NCI-H1048 (cell line): ENCODE measurements at regions not wholly inside any gene's neighbourhood (a gene's known extent, or its start where the extent isn't known, plus 50 kb on each side); places are given as distances from the start of the nearest gene placed in this dataset.

Experiments used
- DNase-seq: peaks from one replicate; lab custom pipeline; 2025; lab: John Stamatoyannopoulos, UW

- DNase-seq = no peak
Measured at GRCh38 chr11:116557282-116557681, 215.5 kb downstream of the BUD13 start.

- DNase-seq = no peak
Measured at GRCh38 chr11:116556483-116556882, 216.3 kb downstream of the BUD13 start.

GRCh38 chr11:116553482-116553881, 219.3 kb downstream of the BUD13 start:
- DNase-seq = no peak

- no peak for DNase-seq
Measured at GRCh38 chr11:116551576-116551975, 221.2 kb downstream of the BUD13 start.

GRCh38 chr11:116548256-116548655, 224.5 kb downstream of the BUD13 start:
- DNase-seq = no peak

- DNase-seq = no peak
Measured at GRCh38 chr11:116547571-116547970, 225.2 kb downstream of the BUD13 start.

GRCh38 chr11:116545912-116546311, 226.9 kb downstream of the BUD13 start:
- no peak for DNase-seq

GRCh38 chr11:116544721-116545120, 228.1 kb downstream of the BUD13 start:
- no peak for DNase-seq

GRCh38 chr11:116543911-116544475, 228.8 kb downstream of the BUD13 start:
- DNase-seq = no peak

GRCh38 chr11:116543099-116543498, 229.7 kb downstream of the BUD13 start:
- no peak for DNase-seq

- DNase-seq = no peak
Measured at GRCh38 chr11:116542406-116542805, 230.4 kb downstream of the BUD13 start.

GRCh38 chr11:116541460-116541859, 231.3 kb downstream of the BUD13 start:
- DNase-seq = no peak

- no peak for DNase-seq
Measured at GRCh38 chr11:116540645-116541304, 232.0 kb downstream of the BUD13 start.

GRCh38 chr11:116539836-116540418, 232.9 kb downstream of the BUD13 start:
- no peak for DNase-seq

- DNase-seq = no peak
Measured at GRCh38 chr11:116539211-116539610, 233.6 kb downstream of the BUD13 start.

- DNase-seq = no peak
Measured at GRCh38 chr11:116538677-116539076, 234.1 kb downstream of the BUD13 start.

GRCh38 chr11:116537709-116538108, 235.1 kb downstream of the BUD13 start:
- DNase-seq = no peak

- DNase-seq = no peak
Measured at GRCh38 chr11:116537121-116537520, 235.7 kb downstream of the BUD13 start.

- DNase-seq = no peak
Measured at GRCh38 chr11:116536416-116536815, 236.4 kb downstream of the BUD13 start.

- DNase-seq = no peak
Measured at GRCh38 chr11:116535994-116536393, 236.8 kb downstream of the BUD13 start.

- no peak for DNase-seq
Measured at GRCh38 chr11:116535120-116535519, 237.7 kb downstream of the BUD13 start.

- DNase-seq = no peak
Measured at GRCh38 chr11:116534270-116534975, 238.4 kb downstream of the BUD13 start.

GRCh38 chr11:116533186-116533825, 239.5 kb downstream of the BUD13 start:
- no peak for DNase-seq
